ENCODE measurements at regions not wholly inside any gene's neighbourhood (a gene's known extent, or its start where the extent isn't known, plus 50 kb on each side); places are given as distances from the start of the nearest gene placed in this dataset.

DNA sequence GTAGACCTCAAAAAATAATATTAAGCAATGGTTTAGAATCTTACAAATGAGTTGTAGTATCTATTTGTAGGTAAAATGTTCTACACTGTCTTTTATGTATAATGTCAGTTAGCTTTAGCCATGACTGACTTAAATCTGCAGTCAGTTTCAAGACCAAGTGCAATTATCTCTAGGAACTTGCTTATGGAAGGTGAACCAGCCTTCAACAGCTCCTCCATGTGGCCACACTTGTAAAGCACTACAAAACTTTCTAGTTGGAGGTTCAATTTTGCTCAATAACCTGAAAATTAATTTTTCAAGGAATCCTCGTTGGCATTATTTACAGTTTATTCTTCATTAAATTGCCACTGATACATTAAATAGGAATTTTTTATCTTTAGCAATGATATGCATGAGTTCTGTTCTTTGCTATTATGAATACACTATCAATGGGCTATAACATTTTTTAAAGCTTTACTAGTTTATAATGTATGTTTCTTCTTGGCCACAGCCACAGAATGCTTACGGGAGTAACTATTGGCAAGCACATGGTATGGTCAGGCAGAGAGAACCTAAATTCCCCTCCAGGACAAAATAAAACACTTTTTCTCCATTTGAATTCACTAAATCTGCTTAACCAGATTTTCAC lies 315.3 kb upstream of the UBE2E2 start:
- no peak for TF ChIP-seq CTCF (IDR thresholded peaks at IDR 0.05)
- H3K9me3 ChIP-seq (ENCODE audit: control insufficient read depth, low read length), result no peaks in the 10 kb centered on the region
- H3K36me3 ChIP-seq (ENCODE audit: control insufficient read depth, insufficient read depth, low read length), result no peaks in the 10 kb centered on the region
- no peaks in the 10 kb centered on the region for H3K4me1 ChIP-seq
- H2AFZ ChIP-seq, result no peak overlapping the region
- no peak overlapping the region for H3K4me2 ChIP-seq (ENCODE audit: low read length)
- H3K9ac ChIP-seq, result no peak overlapping the region
- no peaks in the 10 kb centered on the region for H3K27me3 ChIP-seq (ENCODE audit: control insufficient read depth, insufficient read depth, low read length)
- no peaks in the 10 kb centered on the region for H3K79me2 ChIP-seq
- H3K4me3 ChIP-seq (ENCODE audit: low read depth, low read length), result no peak overlapping the region
- no peak overlapping the region for H3K27ac ChIP-seq

DNA sequence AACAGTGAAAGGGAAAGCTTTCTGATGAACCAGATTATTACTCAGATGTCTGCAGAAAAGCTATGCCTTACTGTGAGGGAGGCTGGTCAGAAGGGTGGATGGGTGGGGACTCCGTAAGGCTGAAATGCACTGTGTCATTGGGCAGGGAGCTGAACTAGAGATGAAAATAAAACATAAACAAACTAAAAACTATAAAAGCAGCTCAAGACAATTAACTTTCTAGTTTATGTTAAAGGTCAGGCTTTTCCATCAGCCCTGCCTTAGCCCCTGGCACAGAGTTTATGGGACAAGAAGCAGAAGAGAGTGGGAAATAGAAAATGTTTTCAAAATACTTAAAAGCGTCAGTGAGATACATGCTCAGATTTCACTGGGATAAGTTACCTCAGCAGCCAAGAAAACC lies 310.0 kb upstream of the UBE2E2 start:
- Histone ChIP-seq H3K4me1 (no peaks in the 10 kb centered on the region), H3K4me3 (ENCODE audit: low read depth, low read length) (no peak overlapping the region), H2AFZ (no peak overlapping the region), H3K9me3 (ENCODE audit: control insufficient read depth, low read length) (no peaks in the 10 kb centered on the region), H3K36me3 (ENCODE audit: control insufficient read depth, insufficient read depth, low read length) (no peaks in the 10 kb centered on the region), H3K79me2 (no peaks in the 10 kb centered on the region), H3K27me3 (ENCODE audit: control insufficient read depth, insufficient read depth, low read length) (no peaks in the 10 kb centered on the region), H3K4me2 (ENCODE audit: low read length) (no peak overlapping the region), H3K9ac (no peak overlapping the region), H3K27ac (no peak overlapping the region)
- no peak for TF ChIP-seq CTCF (IDR thresholded peaks at IDR 0.05)

DNA sequence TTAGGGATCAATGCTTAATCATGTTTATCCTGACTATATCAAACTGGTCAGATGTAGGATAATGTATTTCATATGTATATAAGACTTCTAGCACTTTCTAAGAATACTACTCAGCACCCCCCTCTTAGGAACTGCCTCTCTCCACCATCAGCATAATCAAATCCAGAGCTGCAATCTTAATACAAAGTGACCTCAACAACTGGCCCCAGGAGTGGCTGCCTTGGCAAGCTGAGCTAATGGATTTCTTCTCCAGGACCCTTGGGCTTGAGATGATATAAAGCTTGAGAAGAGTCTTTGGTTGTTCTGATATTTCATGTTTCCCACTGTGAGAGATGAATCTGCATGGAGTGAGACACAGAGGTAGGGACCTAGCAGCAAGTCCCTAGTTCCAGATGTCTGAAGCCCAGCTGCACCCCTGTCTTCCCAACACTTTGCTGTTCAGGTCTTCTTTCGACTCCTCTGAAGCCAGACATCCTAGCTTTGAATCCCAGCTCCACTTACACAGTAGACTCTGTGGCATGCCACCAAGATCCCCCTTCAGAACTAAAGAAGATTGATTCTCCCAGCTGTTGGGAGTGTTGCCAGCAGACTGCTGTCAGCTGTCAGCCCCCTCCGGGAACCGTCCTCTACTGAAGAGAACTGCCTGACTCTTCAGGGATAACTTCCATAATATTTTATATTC lies 309.3 kb upstream of the UBE2E2 start:
- no peak overlapping the region for H3K9ac ChIP-seq
- no peaks in the 10 kb centered on the region for H3K4me1 ChIP-seq
- H3K9me3 ChIP-seq (ENCODE audit: control insufficient read depth, low read length), result no peaks in the 10 kb centered on the region
- no peak overlapping the region for H3K4me3 ChIP-seq (ENCODE audit: low read depth, low read length)
- H3K4me2 ChIP-seq (ENCODE audit: low read length), result no peak overlapping the region
- no peak overlapping the region for H2AFZ ChIP-seq
- H3K27me3 ChIP-seq (ENCODE audit: control insufficient read depth, insufficient read depth, low read length), result no peaks in the 10 kb centered on the region
- H3K27ac ChIP-seq, result no peak overlapping the region
- no peaks in the 10 kb centered on the region for H3K79me2 ChIP-seq
- TF ChIP-seq CTCF (IDR thresholded peaks at IDR 0.05), result no peak
- no peaks in the 10 kb centered on the region for H3K36me3 ChIP-seq (ENCODE audit: control insufficient read depth, insufficient read depth, low read length)

DNA sequence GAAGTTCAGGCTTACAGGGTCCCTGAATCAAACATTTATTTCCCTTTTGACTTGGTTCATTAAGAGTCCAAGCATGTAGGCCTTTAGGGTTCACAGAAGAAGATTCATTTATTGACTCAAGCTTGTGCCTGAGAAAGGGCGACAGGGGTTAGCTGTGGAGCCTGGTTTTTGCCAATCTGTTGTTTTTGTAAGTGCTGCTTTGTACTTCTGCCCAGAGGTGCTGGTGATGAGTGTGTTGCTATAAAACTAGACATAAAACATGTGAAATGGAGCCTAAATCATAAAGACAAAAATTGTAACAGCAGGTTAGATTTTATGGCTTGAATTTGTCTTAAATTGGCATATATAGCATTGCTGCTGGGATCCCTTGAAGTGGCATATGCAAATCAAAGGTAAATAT lies 308.3 kb upstream of the UBE2E2 start:
- no peak overlapping the region for H3K4me2 ChIP-seq (ENCODE audit: low read length)
- H3K27me3 ChIP-seq (ENCODE audit: control insufficient read depth, insufficient read depth, low read length), result no peaks in the 10 kb centered on the region
- no peaks in the 10 kb centered on the region for H3K4me1 ChIP-seq
- TF ChIP-seq CTCF (IDR thresholded peaks at IDR 0.05), result no peak
- H3K79me2 ChIP-seq, result no peaks in the 10 kb centered on the region
- H3K4me3 ChIP-seq (ENCODE audit: low read depth, low read length), result no peak overlapping the region
- H2AFZ ChIP-seq, result no peak overlapping the region
- no peaks in the 10 kb centered on the region for H3K36me3 ChIP-seq (ENCODE audit: control insufficient read depth, insufficient read depth, low read length)
- H3K27ac ChIP-seq, result no peak overlapping the region
- no peaks in the 10 kb centered on the region for H3K9me3 ChIP-seq (ENCODE audit: control insufficient read depth, low read length)
- no peak overlapping the region for H3K9ac ChIP-seq

- no peaks in the 10 kb centered on the region for H3K79me2 ChIP-seq
- no peak overlapping the region for H3K9ac ChIP-seq
- TF ChIP-seq CTCF (IDR thresholded peaks at IDR 0.05), result no peak
Observed at GRCh38 chr3:22895671-22896070, 307.5 kb upstream of the UBE2E2 start.

More at GRCh38 chr3:22895671-22896070, 307.5 kb upstream of the UBE2E2 start:
- H3K27ac ChIP-seq, result no peak overlapping the region
- no peak overlapping the region for H3K4me3 ChIP-seq (ENCODE audit: low read depth, low read length)
- no peaks in the 10 kb centered on the region for H3K9me3 ChIP-seq (ENCODE audit: control insufficient read depth, low read length)
- H3K4me2 ChIP-seq (ENCODE audit: low read length), result no peak overlapping the region
- H3K4me1 ChIP-seq, result no peaks in the 10 kb centered on the region
- no peaks in the 10 kb centered on the region for H3K27me3 ChIP-seq (ENCODE audit: control insufficient read depth, insufficient read depth, low read length)
- no peaks in the 10 kb centered on the region for H3K36me3 ChIP-seq (ENCODE audit: control insufficient read depth, insufficient read depth, low read length)
- no peak overlapping the region for H2AFZ ChIP-seq

Data from parathyroid adenoma (tissue), 2 donors.